HepG2 (cell line): ENCODE measurements at regions not wholly inside any gene's neighbourhood (a gene's known extent, or its start where the extent isn't known, plus 50 kb on each side); places are given as distances from the start of the nearest gene placed in this dataset.

Experiments used
- CHD2 ChIP-seq: IDR thresholded peaks from 2 replicates; pipeline ENCODE4 v1.6.1; 2011; ENCODE audit warnings: low read depth, low read length, improper control_type of control experiment
- GLMP ChIP-seq: sonication (generic); formaldehyde crosslinking; IDR thresholded peaks from 2 replicates; pipeline ENCODE4 v1.9.0; 2021; ENCODE audit warnings: missing genetic modification reagents, mild to moderate bottlenecking, borderline replicate concordance
- HDAC1 ChIP-seq: sonication (generic); formaldehyde crosslinking; IDR thresholded peaks from 2 replicates; pipeline ENCODE4 v1.5.1; 2020; ENCODE audit warnings: mild to moderate bottlenecking, missing genetic modification reagents
- IKZF5 ChIP-seq: IDR thresholded peaks from 2 replicates; pipeline ENCODE4 v1.6.1; 2018; ENCODE audit warnings: missing genetic modification reagents, mild to moderate bottlenecking, missing compliant biosample characterization
- JUND ChIP-seq: sonication (generic); formaldehyde crosslinking; IDR thresholded peaks from 2 replicates; pipeline ENCODE4 v1.8.0; 2022; ENCODE audit warnings: mild to moderate bottlenecking, missing genetic modification reagents
- MED1 ChIP-seq: sonication (generic); formaldehyde crosslinking; IDR thresholded peaks from 2 replicates; pipeline ENCODE4 v1.4.0; 2020; ENCODE audit warnings: missing genetic modification reagents
- PPARG ChIP-seq: conservative IDR thresholded peaks from 2 replicates; pipeline ENCODE4 v1.6.1; 2016; ENCODE audit warnings: missing biosample characterization, missing genetic modification reagents
- SNAI1 ChIP-seq: sonication (generic); formaldehyde crosslinking; IDR thresholded peaks from 2 replicates; pipeline ENCODE4 v1.5.0; 2020; ENCODE audit warnings: mild to moderate bottlenecking, missing genetic modification reagents, borderline replicate concordance
- TFDP2 ChIP-seq: sonication (generic); formaldehyde crosslinking; IDR thresholded peaks from 2 replicates; pipeline ENCODE4 v1.4.0; 2020; ENCODE audit warnings: missing genetic modification reagents
- TP53 ChIP-seq: sonication (generic); formaldehyde crosslinking; conservative IDR thresholded peaks from 2 replicates; pipeline ENCODE4 v1.4.0; 2020; ENCODE audit warnings: missing genetic modification reagents
- WIZ ChIP-seq: sonication (generic); formaldehyde crosslinking; IDR thresholded peaks from 2 replicates; pipeline ENCODE4 v1.5.1; 2020; ENCODE audit warnings: mild to moderate bottlenecking, missing genetic modification reagents
- ZHX2 ChIP-seq, 2 experiments: sonication (generic) in 1 of 2; formaldehyde crosslinking in 1 of 2; IDR thresholded peaks; 2 replicates each; pipeline versions ENCODE4 v1.6.1 to v1.9.0; 2014 to 2022; ENCODE audit warnings: antibody characterized with exemption in 1 of 2, borderline replicate concordance in 1 of 2, inconsistent platforms in 1 of 2, low read depth in 1 of 2, missing genetic modification reagents in 1 of 2
- ZNF205 ChIP-seq: IDR thresholded peaks from 2 replicates; pipeline ENCODE4 v1.6.1; 2018; ENCODE audit warnings: missing biosample characterization, missing genetic modification reagents
- ZNF570 ChIP-seq: sonication (generic); formaldehyde crosslinking; IDR thresholded peaks from 2 replicates; pipeline ENCODE4 v1.4.0; 2020; ENCODE audit warnings: mild to moderate bottlenecking, missing genetic modification reagents, borderline replicate concordance

GRCh38 chr20:50308513-50309279 lies 118.1 kb downstream of the CEBPB start (continued):
- no peak for TF ChIP-seq GLMP (CRISPR knock-in tag)
- TF ChIP-seq JUND (CRISPR knock-in tag) = peak; percentile 71
- peak; percentile 87 for TF ChIP-seq ZHX2 (IDR thresholded peaks at IDR 0.05; ENCODE audit: low read depth)
- TF ChIP-seq ZHX2 (CRISPR knock-in tag; IDR thresholded peaks at IDR 0.05; ENCODE audit: borderline replicate concordance) = no peak
- TF ChIP-seq TFDP2 (CRISPR knock-in tag) = 0 out of 2 replicates have a peak, but pooled peaks have one; percentile 34
- TF ChIP-seq TP53 (CRISPR knock-in tag) = no peak
- peak; percentile 68; the same call in 1 of the 2 replicates for TF ChIP-seq IKZF5
- TF ChIP-seq ZNF205 (CRISPR knock-in tag) = peak; percentile 61
- TF ChIP-seq HDAC1 = peak; percentile 65; the same call in 1 of the 2 replicates
- no peak for TF ChIP-seq PPARG (CRISPR knock-in tag)
- peak; percentile 61 for TF ChIP-seq MED1
- no peak for TF ChIP-seq WIZ (CRISPR knock-in tag)
- TF ChIP-seq SNAI1 (CRISPR knock-in tag) = no peak
- TF ChIP-seq ZNF570 = no peak; the same call in 1 of the 2 replicates
- peak; percentile 62; the same call in 1 of the 2 replicates for TF ChIP-seq CHD2
